GM12892 (cell line): ENCODE measurements at regions not wholly inside any gene's neighbourhood (a gene's known extent, or its start where the extent isn't known, plus 50 kb on each side); places are given as distances from the start of the nearest gene placed in this dataset.

Experiments
- POLR2A ChIP-seq: IDR thresholded peaks from 2 replicates; pipeline ENCODE4 v1.6.1; 2011; ENCODE audit warnings: low read depth, low read length, control low read depth
- POLR2AphosphoS5 ChIP-seq: IDR thresholded peaks from 2 replicates; pipeline ENCODE4 v1.6.1; 2011; ENCODE audit warnings: low read depth, low read length, control low read depth

DNA sequence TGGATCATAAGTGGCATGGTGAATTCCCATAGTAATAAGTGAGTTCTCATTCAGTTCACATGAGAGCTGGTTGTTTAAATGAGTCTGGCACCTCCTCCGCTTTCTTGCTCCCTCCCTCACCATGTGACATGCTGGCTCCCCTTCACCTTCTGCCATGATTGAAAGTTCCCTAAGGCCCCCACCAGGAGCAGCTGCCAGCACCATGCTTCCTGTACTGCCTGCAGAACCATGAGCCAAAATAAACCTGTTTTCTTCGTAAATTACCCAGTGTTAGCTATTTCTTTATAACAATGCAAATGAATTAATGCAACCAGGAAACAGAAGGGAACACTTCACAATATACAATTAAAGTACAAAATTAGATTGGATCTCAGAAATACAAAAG lies 257.0 kb downstream of the MREG start:
- TF ChIP-seq POLR2A, result no peak
- no peak for TF ChIP-seq POLR2AphosphoS5
